Transverse colon (tissue), 4 donors: ENCODE measurements at regions not wholly inside any gene's neighbourhood (a gene's known extent, or its start where the extent isn't known, plus 50 kb on each side); places are given as distances from the start of the nearest gene placed in this dataset.

Experiments used
- DNase-seq: peaks from one replicate; pipeline ENCODE4 v3.0.0-alpha.2; 2019
- H3K27ac ChIP-seq, 4 donors: fragments of 200-600 bp; sonication (generic); 2 replicates each; pipeline ENCODE4 v1.5.1; 2016 to 2018; ENCODE audit warnings: inconsistent platforms in 4 of 4
- H3K27me3 ChIP-seq: fragments of 200-600 bp; sonication (generic); 2 replicates; pipeline ENCODE4 v1.5.1; 2017; ENCODE audit warnings: inconsistent platforms
- H3K36me3 ChIP-seq, 4 donors: fragments of 200-600 bp; sonication (generic); 2 replicates each; pipeline ENCODE4 v1.5.1; 2017 to 2019; ENCODE audit warnings: inconsistent platforms in 4 of 4
- H3K4me1 ChIP-seq, 4 donors: fragments of 200-600 bp; sonication (generic); 2 replicates each; pipeline ENCODE4 v1.5.1; 2017 to 2020; ENCODE audit warnings: inconsistent platforms in 4 of 4
- H3K4me3 ChIP-seq, 4 donors: fragments of 200-600 bp; sonication (generic); 1 replicate in 1 of 4; 2 replicates in 3 of 4; pipeline versions ENCODE4 v1.5.1 to v1.6.1; 2017 to 2019; ENCODE audit warnings: inconsistent platforms in 4 of 4
- H3K9me3 ChIP-seq, 2 donors: fragments of 200-600 bp; sonication (generic); 2 replicates each; pipeline ENCODE4 v1.5.1; 2017 to 2019; ENCODE audit warnings: inconsistent platforms in 2 of 2
- CTCF ChIP-seq, 5 experiments: fragments of 200-600 bp in 3 of 5; fragments of 450-650 bp in 2 of 5; sonication (generic) in 3 of 5; IDR thresholded peaks; 1 replicate in 2 of 5; 2 replicates in 3 of 5; pipeline ENCODE4 v1.5.1; 2016 to 2017; ENCODE audit warnings: antibody characterized with exemption in 5 of 5, inconsistent platforms in 3 of 5, mild to moderate bottlenecking in 2 of 5, moderate library complexity in 1 of 5
- EP300 ChIP-seq: sonication (generic); formaldehyde crosslinking; IDR thresholded peaks from one replicate; pipeline ENCODE4 v1.6.1; 2017; ENCODE audit warnings: antibody characterized with exemption, low read depth
- POLR2A ChIP-seq: fragments of 450-650 bp; IDR thresholded peaks from one replicate; pipeline ENCODE4 v1.6.1; 2016; ENCODE audit warnings: antibody characterized with exemption, mild to moderate bottlenecking, moderate library complexity
- POLR2AphosphoS5 ChIP-seq, 3 donors: sonication (generic); formaldehyde crosslinking; IDR thresholded peaks; one replicate each; pipeline ENCODE4 v1.6.1; 2016; ENCODE audit warnings: antibody characterized with exemption in 3 of 3
- WGBS, 2 donors: methylation state at CpG; one replicate each; pipeline ENCODE4 v1.1.5; 2018; ENCODE audit warnings: low coverage in 1 of 2; 5-methylcytosine and 5-hydroxymethylcytosine counted together
- in situ Hi-C, 4 donors: fragments of 200-750 bp; cut with MboI; loops; one replicate each; pipeline versions ENCODE4 v1.15.0 to v1.15.1; 2017; ENCODE audit warnings: low sequenced_read_pairs in 3 of 4, low pct_ligation_motif_present in 1 of 4, low pct_unique_long_range_greater_than_20kb in 1 of 4
- intact Hi-C: fragments of 100-400 bp; cut with DNase I; formaldehyde crosslinking; loops from one replicate; pipeline ENCODE4 v1.15.1; 2023; ENCODE audit warnings: low total_unique reads

GRCh38 chr18:47512726-47513435, 261.4 kb upstream of the SKOR2 start:
- no peak for DNase-seq
- TF ChIP-seq POLR2AphosphoS5 (IDR thresholded peaks at IDR 0.05) (no peak), POLR2A (no peak), EP300 (no peak), CTCF (IDR thresholded peaks at IDR 0.05) (no peak)
- Histone ChIP-seq H3K4me1 (no peaks in the 10 kb centered on the region), H3K27me3 (no peaks in the 10 kb centered on the region), H3K36me3 (no peaks in the 10 kb centered on the region), H3K9me3 (no peaks in the 10 kb centered on the region), H3K4me3 (no peak overlapping the region), H3K27ac (no peak overlapping the region)
- in situ Hi-C loops (no loop called here), intact Hi-C loops (no loop called here)
- WGBS, 2 donors: 73 to 81% methylated on average over 9 to 13 of the region's 13 CpGs

GRCh38 chr18:47512056-47512455, 260.6 kb upstream of the SKOR2 start:
- H3K4me3 ChIP-seq: no peak overlapping the region
- H3K27ac ChIP-seq: no peak overlapping the region
- intact Hi-C loops (no loop called here), in situ Hi-C loops (no loop called here)
- WGBS, 2 donors: 80 to 86% methylated on average over 1 to 6 of the region's 6 CpGs
- no peak for DNase-seq
- TF ChIP-seq POLR2A (no peak), EP300 (no peak), CTCF (IDR thresholded peaks at IDR 0.05) (no peak), POLR2AphosphoS5 (IDR thresholded peaks at IDR 0.05) (no peak)
- H3K36me3 ChIP-seq: no peaks in the 10 kb centered on the region
- no peaks in the 10 kb centered on the region for H3K4me1 ChIP-seq
- no peaks in the 10 kb centered on the region for H3K9me3 ChIP-seq
- no peaks in the 10 kb centered on the region for H3K27me3 ChIP-seq

GRCh38 chr18:47510831-47511230, 259.4 kb upstream of the SKOR2 start:
- in situ Hi-C loops (no loop called here), intact Hi-C loops (no loop called here)
- H3K4me1 ChIP-seq: no peaks in the 10 kb centered on the region
- H3K4me3 ChIP-seq: no peak overlapping the region
- no peaks in the 10 kb centered on the region for H3K27me3 ChIP-seq
- WGBS, 2 donors: 81 to 83% methylated on average over 2 to 4 of the region's 4 CpGs
- no peaks in the 10 kb centered on the region for H3K9me3 ChIP-seq
- TF ChIP-seq CTCF (IDR thresholded peaks at IDR 0.05) (no peak), POLR2AphosphoS5 (IDR thresholded peaks at IDR 0.05) (no peak), POLR2A (no peak), EP300 (no peak)
- H3K27ac ChIP-seq: no peak overlapping the region
- no peak for DNase-seq
- H3K36me3 ChIP-seq: no peaks in the 10 kb centered on the region

- H3K4me1 ChIP-seq: no peaks in the 10 kb centered on the region
- no peak for DNase-seq
- H3K27ac ChIP-seq: no peak overlapping the region
- 68% methylated on average over 3 of the region's 3 CpGs; no CpG with 5 or more reads in 1 of the 2 donors for WGBS, 2 donors
- no peaks in the 10 kb centered on the region for H3K36me3 ChIP-seq
- H3K9me3 ChIP-seq: no peaks in the 10 kb centered on the region
- no peak overlapping the region for H3K4me3 ChIP-seq
- intact Hi-C loops: no loop called here
- no peaks in the 10 kb centered on the region for H3K27me3 ChIP-seq
- no peak for TF ChIP-seq POLR2AphosphoS5 (IDR thresholded peaks at IDR 0.05)
- no peak for TF ChIP-seq CTCF (IDR thresholded peaks at IDR 0.05)
- TF ChIP-seq EP300: no peak
- TF ChIP-seq POLR2A: no peak
- in situ Hi-C loops: no loop called here
Observed at GRCh38 chr18:47507651-47508050, 256.2 kb upstream of the SKOR2 start.
